ENCODE measurements at regions not wholly inside any gene's neighbourhood (a gene's known extent, or its start where the extent isn't known, plus 50 kb on each side); places are given as distances from the start of the nearest gene placed in this dataset.
"Not testable (repeated sequence)": the region's sequence is repeated elsewhere in the genome, so short reads cannot be mapped to it uniquely, and the experiment has no call there.

- intact Hi-C loops (cut with DNase I); ATAC-seq: not testable (repeated sequence)
These were observed 76.9 kb upstream of the HNRNPA1L2 start for GRCh38 chr13:52565324-52565723.

GRCh38 chr13:52569904-52570602 lies 72.2 kb upstream of the HNRNPA1L2 start:
- peak; percentile 89 for ATAC-seq
- DNase-seq (ENCODE audit: missing footprints) = peak; percentile 39
- intact Hi-C loops (cut with DNase I) = not testable (repeated sequence)

More at GRCh38 chr13:52565324-52565723, 76.9 kb upstream of the HNRNPA1L2 start:
- not testable (repeated sequence) for DNase-seq (ENCODE audit: missing footprints)

- DNase-seq (ENCODE audit: missing footprints); ATAC-seq; intact Hi-C loops (cut with DNase I): not testable (repeated sequence)
These were observed 71.1 kb upstream of the HNRNPA1L2 start for GRCh38 chr13:52571163-52571562.

- intact Hi-C loops (cut with DNase I); ATAC-seq: not testable (repeated sequence)
These were observed 59.3 kb upstream of the HNRNPA1L2 start for GRCh38 chr13:52582962-52583361.

More at GRCh38 chr13:52582962-52583361, 59.3 kb upstream of the HNRNPA1L2 start:
- DNase-seq (ENCODE audit: missing footprints) = not testable (repeated sequence)
